Adrenal gland (tissue), 9 donors: ENCODE measurements at regions not wholly inside any gene's neighbourhood (a gene's known extent, or its start where the extent isn't known, plus 50 kb on each side); places are given as distances from the start of the nearest gene placed in this dataset.

Experiments
- DNase-seq, 7 donors: peaks; one replicate each; pipeline ENCODE4 v3.0.0-alpha.2; 2019 to 2020
- H3K27ac ChIP-seq, 5 donors: fragments of 200-600 bp; sonication (generic) in 4 of 5; 1 replicate in 3 of 5; 2 replicates in 2 of 5; pipeline versions ENCODE4 v1.5.1 to v1.8.0; 2016 to 2020; ENCODE audit warnings: mild to moderate bottlenecking in 1 of 5
- H3K27me3 ChIP-seq: fragments of 200-600 bp; 2 replicates; pipeline ENCODE4 v1.8.0; 2021
- H3K36me3 ChIP-seq, 2 donors: fragments of 200-600 bp; replicated peaks in 1 of 2; 1 replicate in 1 of 2; 2 replicates in 1 of 2; pipeline versions ENCODE4 v1.5.1 to v1.8.0; 2018 to 2022
- H3K4me1 ChIP-seq, 2 donors: fragments of 200-600 bp; replicated peaks in 1 of 2; 1 replicate in 1 of 2; 2 replicates in 1 of 2; pipeline versions ENCODE4 v1.5.1 to v1.8.0; 2018 to 2021
- H3K4me3 ChIP-seq, 4 donors: fragments of 200-600 bp; sonication (generic) in 3 of 4; one replicate each; pipeline ENCODE4 v1.5.1; 2016 to 2018
- H3K9me3 ChIP-seq, 3 donors: fragments of 200-600 bp; sonication (generic) in 1 of 3; replicated peaks in 1 of 3; 1 replicate in 2 of 3; 2 replicates in 1 of 3; pipeline versions ENCODE4 v1.5.1 to v1.8.0; 2016 to 2021
- CTCF ChIP-seq, 6 experiments: fragments of 450-650 bp in 4 of 6; fragments of 200-600 bp in 2 of 6; sonication (generic) in 1 of 6; IDR thresholded peaks; 1 replicate in 5 of 6; 2 replicates in 1 of 6; pipeline versions ENCODE4 v1.5.1 to v1.8.0; 2016 to 2021; ENCODE audit warnings: antibody characterized with exemption in 6 of 6, mild to moderate bottlenecking in 2 of 6, moderate library complexity in 1 of 6
- POLR2A ChIP-seq, 2 donors: fragments of 450-650 bp; IDR thresholded peaks; one replicate each; pipeline ENCODE4 v1.6.1; 2017; ENCODE audit warnings: antibody characterized with exemption in 2 of 2, mild to moderate bottlenecking in 2 of 2, moderate library complexity in 1 of 2
- WGBS, 4 donors: extraction: QIAGEN DNeasy Blood & Tissue Kit in 2 of 4; methylation state at CpG; one replicate each; pipeline versions ENCODE4 v1.1.5 to v1.1.7; 2013 to 2017; 5-methylcytosine and 5-hydroxymethylcytosine counted together
- intact Hi-C, 2 donors: fragments of 100-400 bp; cut with DNase I; formaldehyde crosslinking; loops; one replicate each; pipeline versions ENCODE4 v1.14.1 to v1.15.0; 2022 to 2023
- donor health status: healthy with polysubstance abuse.
- donor health status: Bipolar disorder and iron deficiency.
- donor health status: DM: yes; HTN: yes; CAD: no.
- donor health status: DM: no; HTN: no; CAD: no.
- donor health status: DM: no; HTN: no; CAD: no.

GRCh38 chr10:88081457-88082054 is 218.1 kb downstream of the PTEN start:
- intact Hi-C loops = no loop called here
- TF ChIP-seq CTCF (IDR thresholded peaks at IDR 0.05) (no peak), POLR2A (IDR thresholded peaks at IDR 0.05) (no peak)
- no peak for DNase-seq
- Histone ChIP-seq H3K4me3 (no peak overlapping the region), H3K36me3 (no peaks in the 10 kb centered on the region), H3K9me3 (no peaks in the 10 kb centered on the region), H3K4me1 (no peaks in the 10 kb centered on the region), H3K27ac (no peak overlapping the region), H3K27me3 (no peaks in the 10 kb centered on the region)
- 84 to 90% (median 84%) methylated on average over 3 of the region's 3 CpGs for whole genome bisulfite sequencing, 4 donors

- WGBS, 4 donors = 91 to 96% (median 93%) methylated on average over 3 of the region's 3 CpGs
- Histone ChIP-seq H3K36me3 (no peaks in the 10 kb centered on the region), H3K4me3 (no peak overlapping the region), H3K9me3 (no peaks in the 10 kb centered on the region), H3K27ac (no peak overlapping the region), H3K27me3 (no peaks in the 10 kb centered on the region), H3K4me1 (no peaks in the 10 kb centered on the region)
- intact Hi-C loops = no loop called here
- DNase-seq = no peak
- no peak for TF ChIP-seq POLR2A (IDR thresholded peaks at IDR 0.05)
- no peak for TF ChIP-seq CTCF (IDR thresholded peaks at IDR 0.05)
Observed at GRCh38 chr10:88082391-88082790, 219.0 kb downstream of the PTEN start.

GRCh38 chr10:88082806-88083596 is 219.6 kb downstream of the PTEN start:
- TF ChIP-seq CTCF (IDR thresholded peaks at IDR 0.05) = no peak
- no peak for TF ChIP-seq POLR2A (IDR thresholded peaks at IDR 0.05)
- intact Hi-C loops = no loop called here
- WGBS, 4 donors = 15 to 33% (median 27%) methylated on average over 1 of the region's 1 CpG

GRCh38 chr10:88083597-88083989 is 220.2 kb downstream of the PTEN start:
- TF ChIP-seq CTCF (IDR thresholded peaks at IDR 0.05) (no peak), POLR2A (IDR thresholded peaks at IDR 0.05) (no peak)
- intact Hi-C loops = no loop called here
- no peaks in the 10 kb centered on the region for H3K9me3 ChIP-seq
- no peaks in the 10 kb centered on the region for H3K4me1 ChIP-seq
- 67 to 86% (median 74%) methylated on average over 7 of the region's 7 CpGs for WGBS, 4 donors
- no peaks in the 10 kb centered on the region for H3K36me3 ChIP-seq
- no peak overlapping the region for H3K4me3 ChIP-seq
- H3K27ac ChIP-seq = no peak overlapping the region
- no peak for DNase-seq
- H3K27me3 ChIP-seq = no peaks in the 10 kb centered on the region

More at GRCh38 chr10:88082806-88083596, 219.6 kb downstream of the PTEN start:
- H3K36me3 ChIP-seq = no peaks in the 10 kb centered on the region
- DNase-seq = no peak
- H3K27ac ChIP-seq = no peak overlapping the region
- H3K4me1 ChIP-seq = no peaks in the 10 kb centered on the region
- H3K4me3 ChIP-seq = no peak overlapping the region
- no peaks in the 10 kb centered on the region for H3K9me3 ChIP-seq
- no peaks in the 10 kb centered on the region for H3K27me3 ChIP-seq
